A673 (cell line): ENCODE measurements at regions not wholly inside any gene's neighbourhood (a gene's known extent, or its start where the extent isn't known, plus 50 kb on each side); places are given as distances from the start of the nearest gene placed in this dataset.
A peak's percentile ranks its signal among the peaks of the same experiment; 100 is the strongest.

ENCODE experiments used
- BruUV-seq: library from RNA; stranded (reverse); fragments of 400-500 nt; replicated peaks from 2 replicates; lab custom pipeline; 2021; lab: Mats Ljungman, UMichigan
- CTCF ChIA-PET: fragments of 300-600 bp; sonication (Branson Sonifier 250); formaldehyde crosslinking; loops from one replicate; lab custom pipeline; 2022; ENCODE audit warnings: antibody characterized with exemption; lab: Charles Lee
- POLR2A ChIA-PET: fragments of 300-600 bp; sonication (Branson Sonifier 250); formaldehyde crosslinking; loops from one replicate; lab custom pipeline; 2022; ENCODE audit warnings: antibody characterized with exemption; ENCODE audit not compliant: low non-redundant PET; lab: Charles Lee
- DNase-seq: peaks from one replicate; pipeline ENCODE4 v3.0.0-alpha.2; 2015; ENCODE audit warnings: low spot score
- H3K27ac ChIP-seq: fragments of 200-600 bp; sonication (generic); 2 replicates; pipeline ENCODE4 v1.5.1; 2016; ENCODE audit warnings: mixed run types, low read depth, mild to moderate bottlenecking, mixed read lengths, antibody characterized with exemption, low read length; ENCODE audit not compliant: poor library complexity, severe bottlenecking
- H3K27me3 ChIP-seq: fragments of 200-600 bp; sonication (generic); replicated peaks from 2 replicates; pipeline ENCODE4 v1.6.1; 2017; ENCODE audit warnings: mixed run types, low read depth, mild to moderate bottlenecking, mixed read lengths, antibody characterized with exemption, low read length; ENCODE audit not compliant: insufficient read depth, poor library complexity
- H3K36me3 ChIP-seq: fragments of 200-600 bp; sonication (generic); 2 replicates; pipeline ENCODE4 v1.6.1; 2016; ENCODE audit warnings: mixed run types, mild to moderate bottlenecking, mixed read lengths, antibody characterized with exemption, low read length; ENCODE audit not compliant: insufficient read depth, poor library complexity, severe bottlenecking
- H3K4me1 ChIP-seq: fragments of 200-600 bp; sonication (generic); 2 replicates; pipeline ENCODE4 v1.6.1; 2017; ENCODE audit warnings: mixed run types, mild to moderate bottlenecking, mixed read lengths, antibody characterized with exemption, low read length; ENCODE audit not compliant: insufficient read depth, poor library complexity, severe bottlenecking
- H3K4me3 ChIP-seq: fragments of 200-600 bp; sonication (generic); 2 replicates; pipeline ENCODE4 v1.5.1; 2016; ENCODE audit warnings: low read depth, mixed run types, mild to moderate bottlenecking, mixed read lengths, low read length; ENCODE audit not compliant: poor library complexity, severe bottlenecking
- H3K9me3 ChIP-seq: fragments of 200-600 bp; sonication (generic); 2 replicates; pipeline ENCODE4 v1.6.1; 2016; ENCODE audit warnings: mixed run types, low read depth, mild to moderate bottlenecking, mixed read lengths, antibody characterized with exemption, low read length; ENCODE audit not compliant: poor library complexity, severe bottlenecking
- CTCF ChIP-seq: fragments of 300-800, 200-600 bp; sonication (generic); conservative IDR thresholded peaks from 2 replicates; pipeline ENCODE4 v1.5.1; 2017; ENCODE audit warnings: low read depth, mild to moderate bottlenecking, antibody characterized with exemption, low read length, moderate library complexity, mixed read lengths
- EZH2 ChIP-seq: fragments of 200-600 bp; sonication (generic); IDR thresholded peaks from 2 replicates; pipeline ENCODE4 v1.6.1; 2017; ENCODE audit warnings: borderline replicate concordance, low read depth, mild to moderate bottlenecking, mixed read lengths, antibody characterized with exemption, low read length; ENCODE audit not compliant: poor library complexity, severe bottlenecking
- intact Hi-C: fragments of 100-400 bp; cut with micrococcal nuclease; formaldehyde crosslinking; loops from one replicate; pipeline ENCODE4 v1.10.0; 2022; ENCODE audit not compliant: unreplicated experiment

- Histone ChIP-seq H3K4me3 (no peak overlapping the region), H3K9me3 (no peaks in the 10 kb centered on the region), H3K36me3 (no peaks in the 10 kb centered on the region), H3K4me1 (no peaks in the 10 kb centered on the region), H3K27me3 (peaks cover 11% of the 10 kb centered on the region), H3K27ac (no peak overlapping the region)
- no TSS peak for BruUV-seq
- CTCF ChIA-PET = interaction anchor here (0.6 kb wide), 1 partner anchor 1864 kb away, joined by 4 read pairs; no protein-coding TSS in a partner anchor
- no peak for TF ChIP-seq EZH2
- TF ChIP-seq CTCF = 0 out of 2 replicates have a peak, but pooled peaks have one; percentile 12
- POLR2A ChIA-PET = no interaction called here
- intact Hi-C loops = no loop called here
- DNase-seq = no peak
Observed at GRCh38 chr9:96089452-96090085, 212.4 kb downstream of the HSD17B3 start.

DNA sequence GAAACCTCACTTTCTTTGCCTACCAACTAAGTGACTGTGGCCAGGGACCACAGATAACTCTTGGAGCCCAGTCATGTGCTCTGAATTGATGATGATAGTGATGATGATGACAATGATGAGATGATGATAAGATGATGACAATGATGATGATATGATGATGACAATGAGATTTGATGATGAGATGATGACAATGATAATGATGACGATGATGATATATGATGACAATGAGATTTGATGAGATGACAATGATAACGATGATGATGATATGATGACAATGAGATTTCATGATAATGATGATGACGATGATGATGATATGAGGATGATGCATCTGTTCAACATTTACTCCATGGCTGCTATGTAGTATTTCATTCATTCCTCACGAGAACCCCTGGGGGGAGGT lies 213.0 kb downstream of the ERCC6L2 start:
- Histone ChIP-seq H3K9me3 (no peaks in the 10 kb centered on the region), H3K36me3 (no peaks in the 10 kb centered on the region), H3K27ac (no peak overlapping the region), H3K27me3 (peaks cover 11% of the 10 kb centered on the region), H3K4me1 (no peaks in the 10 kb centered on the region), H3K4me3 (no peak overlapping the region)
- CTCF ChIA-PET = no interaction called here
- BruUV-seq = no TSS peak
- POLR2A ChIA-PET = no interaction called here
- intact Hi-C loops = no loop called here
- no peak for DNase-seq
- no peak for TF ChIP-seq EZH2
- TF ChIP-seq CTCF = no peak

DNA sequence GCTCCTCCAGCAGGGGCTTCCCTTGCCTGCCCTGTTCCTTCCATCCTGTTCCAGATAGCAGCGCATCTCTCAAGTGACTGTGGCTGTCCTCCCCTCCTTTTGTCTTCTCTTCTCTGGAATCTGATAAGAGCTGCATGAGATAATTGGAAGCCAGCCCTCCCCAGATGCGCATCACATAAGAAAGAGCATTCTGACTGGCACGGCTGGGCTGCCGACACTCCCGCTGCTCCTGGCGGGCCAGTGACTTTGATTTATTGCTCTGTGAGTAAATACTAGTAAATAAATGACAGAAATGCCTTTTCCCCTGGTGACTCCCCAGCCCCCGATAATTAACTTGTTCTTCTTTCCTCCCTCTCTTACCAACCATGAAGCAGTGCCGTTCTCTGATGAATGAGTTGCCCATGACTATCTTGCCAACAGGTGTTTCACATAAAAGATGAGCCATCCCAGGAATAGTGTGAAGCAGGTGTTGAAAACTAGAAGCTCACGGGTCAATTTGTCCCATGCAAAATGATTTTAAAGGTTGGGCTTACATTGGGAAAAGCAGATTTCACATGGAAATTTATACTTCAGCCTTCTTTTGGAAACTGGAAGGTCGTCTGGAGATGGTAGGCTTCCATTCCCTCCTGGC lies 212.3 kb downstream of the ERCC6L2 start:
- ChIA-PET POLR2A (no interaction called here), CTCF (no interaction called here)
- peak; percentile 37 for DNase-seq
- no peak for TF ChIP-seq EZH2
- TF ChIP-seq CTCF = no peak
- intact Hi-C loops = no loop called here
- no TSS peak for BruUV-seq
- Histone ChIP-seq H3K27me3 (peaks cover 11% of the 10 kb centered on the region), H3K9me3 (no peaks in the 10 kb centered on the region), H3K27ac (no peak overlapping the region), H3K36me3 (no peaks in the 10 kb centered on the region), H3K4me1 (no peaks in the 10 kb centered on the region), H3K4me3 (no peak overlapping the region)
